ENCODE measurements at regions not wholly inside any gene's neighbourhood (a gene's known extent, or its start where the extent isn't known, plus 50 kb on each side); places are given as distances from the start of the nearest gene placed in this dataset.

DNA sequence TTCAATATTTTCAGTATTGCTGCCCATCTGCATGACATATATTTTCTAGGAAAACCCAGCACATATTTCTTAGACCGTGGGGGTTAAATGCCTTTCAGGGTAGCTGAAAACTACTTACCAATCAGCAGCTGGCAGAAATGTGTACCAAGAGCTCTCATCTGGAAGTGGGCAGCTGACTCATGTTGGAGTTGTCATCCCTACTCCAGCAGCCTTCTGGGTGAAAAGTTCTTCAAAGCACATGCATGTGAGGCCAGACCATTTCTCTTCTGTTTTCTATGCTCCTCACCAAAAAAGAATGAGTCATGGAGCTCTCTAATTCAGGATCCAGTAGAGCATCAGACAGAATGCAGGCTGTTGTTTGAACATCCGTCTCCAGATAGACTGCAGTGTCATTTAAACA, 135.5 kb downstream of the PAX1 start:
- Histone ChIP-seq H3K36me3 (ENCODE audit: control insufficient read depth, insufficient read depth, low read length) (no peaks in the 10 kb centered on the region), H4K20me1 (replicated peaks; ENCODE audit: control insufficient read depth, insufficient read depth, low read length) (no peaks in the 10 kb centered on the region), H3K27ac (ENCODE audit: extremely low read depth, low read depth, low read length) (no peak overlapping the region), H3K9ac (ENCODE audit: insufficient read depth in 1 of 2, low read depth in 2 of 2, low read length in 2 of 2) (no peak overlapping the region), H3K4me1 (replicated peaks in 1 of 2; ENCODE audit: control insufficient read depth in 2 of 2, insufficient read depth in 2 of 2, low read length in 2 of 2) (no peaks in the 10 kb centered on the region), H3K4me2 (ENCODE audit: insufficient read depth, low read length) (no peak overlapping the region), H3K79me2 (ENCODE audit: control insufficient read depth, insufficient read depth, low read length) (no peaks in the 10 kb centered on the region), H3K4me3 (no peak overlapping the region), H2AFZ (ENCODE audit: low read depth, low read length) (no peak overlapping the region), H3K27me3 (ENCODE audit: control insufficient read depth in 2 of 2, insufficient read depth in 2 of 2, low read length in 2 of 2) (no peaks in the 10 kb centered on the region), H3K9me3 (replicated peaks; ENCODE audit: control insufficient read depth, insufficient read depth, low read depth, low read length) (no peaks in the 10 kb centered on the region), H3K9me1 (ENCODE audit: control insufficient read depth, insufficient read depth, low read length) (no peaks in the 10 kb centered on the region)
- no peak for TF ChIP-seq TCFL5 (CRISPR knock-in tag; conservative IDR thresholded peaks at IDR 0.05)
- TF ChIP-seq NFATC3 (IDR thresholded peaks at IDR 0.05): no peak
- no peak for TF ChIP-seq MCM5 (IDR thresholded peaks at IDR 0.05; ENCODE audit: low read depth)
- no peak for TF ChIP-seq MTA1 (IDR thresholded peaks at IDR 0.05; ENCODE audit: borderline replicate concordance)
- no peak for TF ChIP-seq SNAPC5 (CRISPR knock-in tag; IDR thresholded peaks at IDR 0.05)
- no peak for TF ChIP-seq HDAC8 (tag; IDR thresholded peaks at IDR 0.05)
- no peak for TF ChIP-seq HSF4 (CRISPR knock-in tag; IDR thresholded peaks at IDR 0.05; ENCODE audit: borderline replicate concordance)
- TF ChIP-seq LARP7 (IDR thresholded peaks at IDR 0.05): no peak
- no peak for TF ChIP-seq ZEB2 (IDR thresholded peaks at IDR 0.05)
- no peak for TF ChIP-seq PBX2 (CRISPR knock-in tag; IDR thresholded peaks at IDR 0.05; ENCODE audit: low read depth)
- no peak for TF ChIP-seq PBX2 (tag; conservative IDR thresholded peaks at IDR 0.05; ENCODE audit: low read depth)
- TF ChIP-seq ZBTB7A (IDR thresholded peaks at IDR 0.05; ENCODE audit: borderline replicate concordance, control insufficient read depth, low read depth, low read length): no peak
- TF ChIP-seq RBM15 (IDR thresholded peaks at IDR 0.05; ENCODE audit: insufficient read depth, low read length): no peak
- no peak for TF ChIP-seq ZNF764 (CRISPR knock-in tag; IDR thresholded peaks at IDR 0.05; ENCODE audit: low read depth)
- DNase-seq (ENCODE audit: extremely low read depth in 1 of 4, low spot score in 3 of 4) (no peak), ATAC-seq (no peak), FAIRE-seq (no peak)
- 0% methylated on average over 2 of the region's 2 CpGs for WGBS (ENCODE audit: insufficient coverage, low coverage, missing lambda C conversion rate)
- BruUV-seq (replicated peaks): no TSS peak
- ChIA-PET POLR2A (no interaction called here), CTCF (ENCODE audit: low intra/inter-chr PET ratio) (no interaction called here)
- intact Hi-C loops (cut with micrococcal nuclease): no loop called here
- in situ Hi-C loops (cut with MboI): no loop called here

Data from K562 (cell line).